ENCODE measurements at regions not wholly inside any gene's neighbourhood (a gene's known extent, or its start where the extent isn't known, plus 50 kb on each side); places are given as distances from the start of the nearest gene placed in this dataset.

DNA sequence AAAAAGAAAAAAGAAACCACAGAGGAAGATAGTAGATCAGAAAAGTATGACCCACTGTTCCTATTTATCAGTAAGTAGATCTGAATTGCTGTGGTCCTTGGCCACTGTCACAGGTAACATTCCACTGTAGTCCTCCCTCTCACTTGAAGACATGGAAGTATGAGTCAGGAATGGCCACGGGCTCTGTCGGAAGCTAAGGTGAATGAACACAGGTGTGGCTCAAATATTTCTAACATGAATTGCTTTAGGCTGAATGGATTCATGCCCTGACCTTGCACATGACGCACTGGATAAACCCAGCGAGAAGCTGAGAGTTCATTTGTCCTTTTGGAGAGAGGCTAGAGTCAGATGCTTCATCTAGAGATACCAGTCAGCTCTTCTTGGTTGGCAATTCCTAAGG, 224.5 kb upstream of the SP8 start (continued):
- no peak for TF ChIP-seq EZH2phosphoT487 (IDR thresholded peaks at IDR 0.05; ENCODE audit: borderline replicate concordance)

DNA sequence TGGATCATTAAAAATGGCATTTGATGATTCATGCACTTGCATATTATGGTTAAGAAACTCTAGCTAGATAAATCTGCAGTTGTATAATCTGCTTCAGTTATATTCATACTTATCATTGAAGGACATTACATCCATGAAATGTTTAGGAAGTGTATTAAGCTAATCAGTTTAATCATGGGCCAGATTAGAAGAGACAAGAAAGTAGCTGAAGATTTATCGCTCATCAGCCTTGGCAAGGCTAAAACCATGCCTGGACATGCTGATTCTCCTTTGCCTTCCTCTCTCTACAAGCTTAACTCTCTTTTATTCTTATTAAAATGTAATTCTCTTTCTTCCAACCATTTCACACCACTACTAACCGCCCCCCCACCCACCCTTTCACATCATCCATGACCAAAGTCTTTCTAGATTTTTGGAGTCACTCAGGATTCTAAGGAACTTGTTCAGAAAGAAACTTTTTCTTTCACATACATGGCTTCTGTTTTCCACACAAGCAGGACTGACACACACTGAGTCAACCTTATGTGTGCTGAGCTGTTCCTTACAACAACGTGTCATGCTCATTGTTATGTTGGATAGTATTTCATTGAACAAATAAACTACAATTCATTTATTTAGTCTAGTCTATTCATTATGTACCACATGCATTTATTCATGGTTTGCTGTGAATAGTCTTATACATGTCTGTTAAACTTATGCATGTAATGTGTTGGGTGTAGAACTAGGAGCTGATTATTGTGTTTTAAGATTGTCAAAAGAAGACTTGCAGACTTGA, 227.3 kb upstream of the SP8 start:
- H3K4me2 ChIP-seq (ENCODE audit: low read length): no peak overlapping the region
- H3K9me3 ChIP-seq (ENCODE audit: control insufficient read depth in 1 of 2, insufficient read depth in 1 of 2, low read depth in 1 of 2, low read length in 2 of 2): no peaks in the 10 kb centered on the region
- no peaks in the 10 kb centered on the region for H3K27me3 ChIP-seq (ENCODE audit: insufficient read depth, low read length)
- peaks cover 11 to 21% of the 10 kb centered on the region in 2 experiments for H3K4me1 ChIP-seq (ENCODE audit: control insufficient read depth in 1 of 2, insufficient read depth in 2 of 2, low read length in 2 of 2)
- no peaks in the 10 kb centered on the region for H3K79me2 ChIP-seq (ENCODE audit: insufficient read depth, low read length)
- H3K9ac ChIP-seq (ENCODE audit: low read length): no peak overlapping the region
- no peak for DNase-seq (ENCODE audit: low read depth, low spot score)
- no peak overlapping the region for H3K27ac ChIP-seq (ENCODE audit: low read depth, low read length)
- no peak overlapping the region for H2AFZ ChIP-seq (ENCODE audit: low read depth, low read length, poor library complexity, severe bottlenecking)
- ATAC-seq: no peak
- RAD21 ChIA-PET (ENCODE audit: low non-redundant PET in 1 of 2, low total read pairs in 2 of 2, uncharacterized antibody in 2 of 2, unreplicated experiment in 2 of 2): no interaction called here
- BruUV-seq (replicated peaks): no TSS peak
- intact Hi-C loops (cut with micrococcal nuclease): no loop called here
- no peak overlapping the region for H3K4me3 ChIP-seq (replicated peaks in 1 of 2; ENCODE audit: low read depth in 1 of 2, low read length in 2 of 2)
- TF ChIP-seq POLR2A (IDR thresholded peaks at IDR 0.05; ENCODE audit: borderline replicate concordance, extremely low read depth, insufficient read depth, insufficient read length) (no peak), CBX3 (IDR thresholded peaks at IDR 0.05; ENCODE audit: low read depth) (no peak), FOSL1 (IDR thresholded peaks at IDR 0.05; ENCODE audit: low read depth) (no peak), RAD21 (IDR thresholded peaks at IDR 0.05; ENCODE audit: low read depth) (no peak), YY1 (IDR thresholded peaks at IDR 0.05; ENCODE audit: extremely low read depth, insufficient replicate concordance, low read depth, low read length) (no peak), EZH2 (IDR thresholded peaks at IDR 0.05) (no peak), SIN3A (IDR thresholded peaks at IDR 0.05; ENCODE audit: low read depth) (no peak), ZNF274 (IDR thresholded peaks at IDR 0.05; ENCODE audit: low read depth, low read length) (no peak), SP1 (IDR thresholded peaks at IDR 0.05; ENCODE audit: low read depth) (no peak), EZH2phosphoT487 (IDR thresholded peaks at IDR 0.05; ENCODE audit: borderline replicate concordance) (no peak), ELF1 (IDR thresholded peaks at IDR 0.05; ENCODE audit: borderline replicate concordance, low read depth) (no peak), TCF7L2 (IDR thresholded peaks at IDR 0.05; ENCODE audit: borderline replicate concordance, extremely low read depth, insufficient read depth, insufficient read length) (no peak), EGR1 (IDR thresholded peaks at IDR 0.05; ENCODE audit: low read depth) (no peak), POLR2AphosphoS5 (IDR thresholded peaks at IDR 0.05; ENCODE audit: low read depth, low read length) (no peak)
- TF ChIP-seq, protein P1, sequence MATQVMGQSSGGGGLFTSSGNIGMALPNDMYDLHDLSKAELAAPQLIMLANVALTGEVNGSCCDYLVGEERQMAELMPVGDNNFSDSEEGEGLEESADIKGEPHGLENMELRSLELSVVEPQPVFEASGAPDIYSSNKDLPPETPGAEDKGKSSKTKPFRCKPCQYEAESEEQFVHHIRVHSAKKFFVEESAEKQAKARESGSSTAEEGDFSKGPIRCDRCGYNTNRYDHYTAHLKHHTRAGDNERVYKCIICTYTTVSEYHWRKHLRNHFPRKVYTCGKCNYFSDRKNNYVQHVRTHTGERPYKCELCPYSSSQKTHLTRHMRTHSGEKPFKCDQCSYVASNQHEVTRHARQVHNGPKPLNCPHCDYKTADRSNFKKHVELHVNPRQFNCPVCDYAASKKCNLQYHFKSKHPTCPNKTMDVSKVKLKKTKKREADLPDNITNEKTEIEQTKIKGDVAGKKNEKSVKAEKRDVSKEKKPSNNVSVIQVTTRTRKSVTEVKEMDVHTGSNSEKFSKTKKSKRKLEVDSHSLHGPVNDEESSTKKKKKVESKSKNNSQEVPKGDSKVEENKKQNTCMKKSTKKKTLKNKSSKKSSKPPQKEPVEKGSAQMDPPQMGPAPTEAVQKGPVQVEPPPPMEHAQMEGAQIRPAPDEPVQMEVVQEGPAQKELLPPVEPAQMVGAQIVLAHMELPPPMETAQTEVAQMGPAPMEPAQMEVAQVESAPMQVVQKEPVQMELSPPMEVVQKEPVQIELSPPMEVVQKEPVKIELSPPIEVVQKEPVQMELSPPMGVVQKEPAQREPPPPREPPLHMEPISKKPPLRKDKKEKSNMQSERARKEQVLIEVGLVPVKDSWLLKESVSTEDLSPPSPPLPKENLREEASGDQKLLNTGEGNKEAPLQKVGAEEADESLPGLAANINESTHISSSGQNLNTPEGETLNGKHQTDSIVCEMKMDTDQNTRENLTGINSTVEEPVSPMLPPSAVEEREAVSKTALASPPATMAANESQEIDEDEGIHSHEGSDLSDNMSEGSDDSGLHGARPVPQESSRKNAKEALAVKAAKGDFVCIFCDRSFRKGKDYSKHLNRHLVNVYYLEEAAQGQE (IDR thresholded peaks at IDR 0.05; ENCODE audit: low read depth): no peak
- TF ChIP-seq, protein P2, sequence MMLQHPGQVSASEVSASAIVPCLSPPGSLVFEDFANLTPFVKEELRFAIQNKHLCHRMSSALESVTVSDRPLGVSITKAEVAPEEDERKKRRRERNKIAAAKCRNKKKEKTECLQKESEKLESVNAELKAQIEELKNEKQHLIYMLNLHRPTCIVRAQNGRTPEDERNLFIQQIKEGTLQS (IDR thresholded peaks at IDR 0.05): no peak
- TF ChIP-seq, protein P3, sequence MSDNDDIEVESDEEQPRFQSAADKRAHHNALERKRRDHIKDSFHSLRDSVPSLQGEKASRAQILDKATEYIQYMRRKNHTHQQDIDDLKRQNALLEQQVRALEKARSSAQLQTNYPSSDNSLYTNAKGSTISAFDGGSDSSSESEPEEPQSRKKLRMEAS (IDR thresholded peaks at IDR 0.05): no peak
- POLR2A ChIA-PET: interaction anchor here (0.6 kb wide), 1 partner anchor 393 kb away, joined by 3 read pairs; no protein-coding TSS in a partner anchor
- H3K36me3 ChIP-seq (ENCODE audit: control insufficient read depth in 1 of 2, insufficient read depth in 2 of 2, low read length in 2 of 2): no peaks in the 10 kb centered on the region
- H3K9me2 ChIP-seq (ENCODE audit: insufficient read depth): no peaks in the 10 kb centered on the region
- CTCF ChIA-PET: no interaction called here
- no peaks in the 10 kb centered on the region for H4K20me1 ChIP-seq (ENCODE audit: insufficient read depth)

Data from HCT116 (cell line).